Gastrocnemius medialis (tissue), 4 donors: ENCODE measurements at regions not wholly inside any gene's neighbourhood (a gene's known extent, or its start where the extent isn't known, plus 50 kb on each side); places are given as distances from the start of the nearest gene placed in this dataset.

Source experiments
- ATAC-seq, 2 donors: fragments of 150-250 bp; one replicate each; pipeline ENCODE4 v1.9.1; 2016
- DNase-seq, 2 donors: peaks; one replicate each; pipeline ENCODE4 v3.0.0-alpha.2; 2019
- H3K27ac ChIP-seq, 4 donors: fragments of 200-600 bp; sonication (generic); 1 replicate in 1 of 4; 2 replicates in 3 of 4; pipeline ENCODE4 v1.5.1; 2016 to 2018; ENCODE audit warnings: mild to moderate bottlenecking in 2 of 4, moderate library complexity in 1 of 4
- H3K27me3 ChIP-seq, 3 donors: fragments of 200-600 bp; sonication (generic) in 2 of 3; 1 replicate in 1 of 3; 2 replicates in 2 of 3; pipeline versions ENCODE4 v1.5.1 to v1.6.0; 2016 to 2019; ENCODE audit warnings: mild to moderate bottlenecking in 1 of 3, moderate library complexity in 1 of 3
- H3K36me3 ChIP-seq, 2 donors: fragments of 200-600 bp; sonication (generic) in 1 of 2; one replicate each; pipeline ENCODE4 v1.5.1; 2017 to 2018
- H3K4me1 ChIP-seq, 2 donors: fragments of 200-600 bp; sonication (generic) in 1 of 2; one replicate each; pipeline ENCODE4 v1.5.1; 2016 to 2017; ENCODE audit warnings: mild to moderate bottlenecking in 2 of 2
- H3K4me3 ChIP-seq, 4 donors: fragments of 200-600 bp; sonication (generic) in 3 of 4; 1 replicate in 1 of 4; 2 replicates in 3 of 4; pipeline ENCODE4 v1.5.1; 2016 to 2019; ENCODE audit warnings: mild to moderate bottlenecking in 2 of 4
- H3K9me3 ChIP-seq, 3 donors: fragments of 200-600 bp; sonication (generic) in 2 of 3; 1 replicate in 1 of 3; 2 replicates in 2 of 3; pipeline ENCODE4 v1.5.1; 2016 to 2019
- POLR2A ChIP-seq, 2 donors: fragments of 450-650 bp; IDR thresholded peaks; one replicate each; pipeline ENCODE4 v1.6.1; 2017; ENCODE audit warnings: antibody characterized with exemption in 2 of 2, mild to moderate bottlenecking in 2 of 2, moderate library complexity in 2 of 2
- in situ Hi-C, 4 donors: fragments of 200-750 bp; cut with MboI; loops; one replicate each; pipeline versions ENCODE4 v1.15.0 to v1.8.0; 2017; ENCODE audit warnings: low sequenced_read_pairs in 4 of 4
- intact Hi-C: fragments of 100-400 bp; cut with DNase I; formaldehyde crosslinking; loops from one replicate; pipeline ENCODE4 v1.15.1; 2023; ENCODE audit warnings: low total_unique reads
- TF ChIP-seq, protein P1 (sequence below), 5 experiments: fragments of 450-650 bp in 3 of 5; fragments of 200-600 bp in 2 of 5; sonication (generic) in 2 of 5; IDR thresholded peaks in 4 of 5; conservative IDR thresholded peaks in 1 of 5; 1 replicate in 4 of 5; 2 replicates in 1 of 5; pipeline ENCODE4 v1.5.1; 2016 to 2019; ENCODE audit warnings: antibody characterized with exemption in 5 of 5, mild to moderate bottlenecking in 3 of 5, moderate library complexity in 3 of 5

- intact Hi-C loops (no loop called here), in situ Hi-C loops (loop anchor here in 1 of 4 donors (10.0 kb wide), 1 partner anchor 59 kb away; no protein-coding TSS in a partner anchor)
- Histone ChIP-seq H3K4me3 (no peak overlapping the region), H3K36me3 (no peaks in the 10 kb centered on the region), H3K4me1 (no peaks in the 10 kb centered on the region), H3K27me3 (peaks cover 0 to 6% (median 0%) of the 10 kb centered on the region in 3 donors), H3K27ac (no peak overlapping the region), H3K9me3 (no peaks in the 10 kb centered on the region)
- TF ChIP-seq POLR2A (IDR thresholded peaks at IDR 0.05): no peak
- TF ChIP-seq, protein P1, sequence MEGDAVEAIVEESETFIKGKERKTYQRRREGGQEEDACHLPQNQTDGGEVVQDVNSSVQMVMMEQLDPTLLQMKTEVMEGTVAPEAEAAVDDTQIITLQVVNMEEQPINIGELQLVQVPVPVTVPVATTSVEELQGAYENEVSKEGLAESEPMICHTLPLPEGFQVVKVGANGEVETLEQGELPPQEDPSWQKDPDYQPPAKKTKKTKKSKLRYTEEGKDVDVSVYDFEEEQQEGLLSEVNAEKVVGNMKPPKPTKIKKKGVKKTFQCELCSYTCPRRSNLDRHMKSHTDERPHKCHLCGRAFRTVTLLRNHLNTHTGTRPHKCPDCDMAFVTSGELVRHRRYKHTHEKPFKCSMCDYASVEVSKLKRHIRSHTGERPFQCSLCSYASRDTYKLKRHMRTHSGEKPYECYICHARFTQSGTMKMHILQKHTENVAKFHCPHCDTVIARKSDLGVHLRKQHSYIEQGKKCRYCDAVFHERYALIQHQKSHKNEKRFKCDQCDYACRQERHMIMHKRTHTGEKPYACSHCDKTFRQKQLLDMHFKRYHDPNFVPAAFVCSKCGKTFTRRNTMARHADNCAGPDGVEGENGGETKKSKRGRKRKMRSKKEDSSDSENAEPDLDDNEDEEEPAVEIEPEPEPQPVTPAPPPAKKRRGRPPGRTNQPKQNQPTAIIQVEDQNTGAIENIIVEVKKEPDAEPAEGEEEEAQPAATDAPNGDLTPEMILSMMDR (IDR thresholded peaks at IDR 0.05 in 4 of 5, conservative IDR thresholded peaks at IDR 0.05 in 1 of 5): no peak
- ATAC-seq (no peak), DNase-seq (no peak)
Measured at GRCh38 chr22:22753526-22754267, 109.3 kb downstream of the GGTLC2 start.

DNA sequence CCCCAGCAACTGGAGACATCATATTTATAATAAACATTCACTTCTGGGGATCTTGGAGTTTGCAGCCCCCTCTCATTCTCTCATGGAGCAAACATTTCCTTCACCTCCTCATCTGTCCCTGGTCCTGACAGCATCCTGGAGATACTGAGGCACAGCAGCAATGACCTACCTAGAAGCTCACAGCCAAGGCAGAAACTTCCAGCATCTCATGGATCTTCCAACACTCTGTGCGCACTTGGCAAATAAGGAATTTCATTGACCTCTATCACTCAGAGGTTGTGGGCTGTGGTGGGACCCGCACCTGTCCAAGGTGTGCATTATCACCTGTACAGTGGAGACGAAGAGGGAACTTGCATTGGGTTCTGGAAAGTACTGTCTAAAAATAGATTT is 109.8 kb downstream of the GGTLC2 start:
- intact Hi-C loops: no loop called here
- Histone ChIP-seq H3K36me3 (no peaks in the 10 kb centered on the region), H3K4me1 (no peaks in the 10 kb centered on the region), H3K27me3 (peaks cover 0 to 6% (median 0%) of the 10 kb centered on the region in 3 donors), H3K9me3 (no peaks in the 10 kb centered on the region), H3K4me3 (no peak overlapping the region), H3K27ac (no peak overlapping the region)
- DNase-seq: no peak
- no peak for ATAC-seq
- TF ChIP-seq, protein P1 (IDR thresholded peaks at IDR 0.05 in 4 of 5, conservative IDR thresholded peaks at IDR 0.05 in 1 of 5): no peak
- no peak for TF ChIP-seq POLR2A (IDR thresholded peaks at IDR 0.05)
- in situ Hi-C loops: loop anchor here in 1 of 4 donors (10.0 kb wide), 1 partner anchor 59 kb away; no protein-coding TSS in a partner anchor

DNA sequence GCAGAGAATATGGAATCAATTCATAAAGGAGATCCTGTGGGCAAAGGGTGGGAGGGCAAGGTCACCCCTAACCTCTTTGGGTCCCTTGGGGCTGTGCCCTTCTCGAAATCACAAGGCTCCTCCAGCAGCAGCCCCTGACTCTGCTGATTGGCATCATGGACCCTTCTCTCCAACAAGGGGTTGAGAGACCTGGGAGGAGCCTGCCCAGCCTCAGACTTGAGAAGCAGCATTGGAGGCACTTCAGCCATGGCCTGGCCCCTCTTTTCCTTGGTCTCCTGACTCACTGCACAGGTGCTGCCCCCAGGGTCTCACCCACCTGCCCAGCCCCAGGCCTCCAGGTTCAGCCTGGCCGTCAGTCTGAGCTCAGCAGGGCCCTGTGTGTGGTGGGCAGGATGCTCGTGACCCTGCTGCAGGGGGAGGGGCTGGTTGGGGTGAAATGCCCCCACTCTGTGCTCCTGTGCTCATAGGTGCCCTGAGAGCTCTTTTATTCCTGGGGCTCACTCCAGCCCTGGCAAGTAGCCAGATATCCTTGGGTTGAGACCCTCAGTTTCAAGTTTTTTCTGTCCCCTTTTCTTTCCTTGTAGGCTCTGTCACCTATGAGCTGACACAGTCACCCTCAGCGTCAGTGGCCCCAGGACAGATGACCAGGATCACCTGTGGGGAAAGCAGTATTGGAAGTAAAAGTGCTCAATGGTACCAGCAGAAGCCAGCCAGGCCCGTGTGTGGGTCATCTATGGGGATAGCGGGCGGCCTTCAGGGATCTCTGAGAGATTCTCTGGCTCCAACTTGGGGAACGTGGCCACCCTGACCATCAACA is 110.8 kb downstream of the GGTLC2 start:
- H3K9me3 ChIP-seq: no peaks in the 10 kb centered on the region
- intact Hi-C loops: no loop called here
- in situ Hi-C loops: loop anchor here in 1 of 4 donors (10.0 kb wide), 1 partner anchor 60 kb away; no protein-coding TSS in a partner anchor
- no peaks in the 10 kb centered on the region for H3K4me1 ChIP-seq
- peaks cover 0 to 6% (median 0%) of the 10 kb centered on the region in 3 donors for H3K27me3 ChIP-seq
- ATAC-seq (no peak), DNase-seq (no peak)
- no peak overlapping the region for H3K27ac ChIP-seq
- H3K4me3 ChIP-seq: no peak overlapping the region
- no peaks in the 10 kb centered on the region for H3K36me3 ChIP-seq
- TF ChIP-seq POLR2A (IDR thresholded peaks at IDR 0.05): no peak
- TF ChIP-seq, protein P1 (IDR thresholded peaks at IDR 0.05 in 4 of 5, conservative IDR thresholded peaks at IDR 0.05 in 1 of 5): no peak

GRCh38 chr22:22755778-22756100 is 111.3 kb downstream of the GGTLC2 start:
- Histone ChIP-seq H3K36me3 (no peaks in the 10 kb centered on the region), H3K27ac (no peak overlapping the region), H3K4me3 (no peak overlapping the region), H3K9me3 (no peaks in the 10 kb centered on the region), H3K4me1 (no peaks in the 10 kb centered on the region), H3K27me3 (peaks cover 0 to 6% (median 0%) of the 10 kb centered on the region in 3 donors)
- TF ChIP-seq, protein P1 (IDR thresholded peaks at IDR 0.05 in 4 of 5, conservative IDR thresholded peaks at IDR 0.05 in 1 of 5): no peak
- TF ChIP-seq POLR2A (IDR thresholded peaks at IDR 0.05): no peak
- DNase-seq: no peak
- in situ Hi-C loops (loop anchor here in 1 of 4 donors (10.0 kb wide), 1 partner anchor 61 kb away; no protein-coding TSS in a partner anchor), intact Hi-C loops (no loop called here)
- ATAC-seq: no peak
